ENCODE measurements at regions not wholly inside any gene's neighbourhood (a gene's known extent, or its start where the extent isn't known, plus 50 kb on each side); places are given as distances from the start of the nearest gene placed in this dataset.

- H4K20me1 ChIP-seq (replicated peaks in 1 of 2; ENCODE audit: control insufficient read depth in 1 of 2, insufficient read depth in 2 of 2, low read length in 2 of 2): no peaks in the 10 kb centered on the region
- H2BK15ac ChIP-seq (ENCODE audit: low read length): no peak overlapping the region
- no peaks in the 10 kb centered on the region for H3K36me3 ChIP-seq (ENCODE audit: control insufficient read depth in 2 of 4, insufficient read depth in 4 of 4, low read length in 3 of 4)
- no peaks in the 10 kb centered on the region for H3K79me1 ChIP-seq (ENCODE audit: low read depth, low read length)
- no peak overlapping the region for H3K14ac ChIP-seq (ENCODE audit: insufficient read length)
- H3K4me3 ChIP-seq (ENCODE audit: extremely low read depth in 1 of 4, insufficient read depth in 2 of 4, low read depth in 3 of 4, low read length in 4 of 4): no peak overlapping the region
- TF ChIP-seq KDM4A (IDR thresholded peaks at IDR 0.05; ENCODE audit: low read depth, low read length, severe bottlenecking) (no peak), ATF2 (IDR thresholded peaks at IDR 0.05; ENCODE audit: low read length) (no peak), BCL11A (IDR thresholded peaks at IDR 0.05; ENCODE audit: low read depth in 2 of 2, low read length in 2 of 2) (no peak), ASH2L (IDR thresholded peaks at IDR 0.05; ENCODE audit: low read length) (no peak), KDM1A (IDR thresholded peaks at IDR 0.05; ENCODE audit: borderline replicate concordance, low read length) (no peak), TAF7 (optimal IDR thresholded peaks at IDR 0.05; ENCODE audit: borderline replicate concordance, low read depth, low read length) (no peak), HDAC6 (IDR thresholded peaks at IDR 0.05; ENCODE audit: low read depth, low read length) (no peak), CBX5 (IDR thresholded peaks at IDR 0.05; ENCODE audit: low read depth, low read length) (no peak), TBP (IDR thresholded peaks at IDR 0.05; ENCODE audit: low read depth, low read length) (no peak)
- H2AK5ac ChIP-seq (ENCODE audit: low read depth, low read length): no peak overlapping the region
- H3K27me3 ChIP-seq (replicated peaks in 1 of 4; ENCODE audit: control insufficient read depth in 3 of 4, extremely low read depth in 1 of 4, insufficient read depth in 3 of 4, low read length in 3 of 4): no peaks in the 10 kb centered on the region
- no peak overlapping the region for H4K5ac ChIP-seq (ENCODE audit: insufficient read length, low read depth, low read length)
- no peak overlapping the region for H3K56ac ChIP-seq (replicated peaks; ENCODE audit: insufficient read length, low read depth, low read length)
- 0 out of 2 replicates have a peak overlapping the region, but pooled peaks have one; percentile 17 for H2BK12ac ChIP-seq (ENCODE audit: low read depth, low read length)
- no peak overlapping the region for H2BK120ac ChIP-seq (replicated peaks; ENCODE audit: low read depth, low read length)
- peak overlapping the region; percentile 17 for H4K91ac ChIP-seq (replicated peaks; ENCODE audit: insufficient read length, low read length)
- no peak overlapping the region for H3K9ac ChIP-seq (replicated peaks in 1 of 4; ENCODE audit: extremely low read depth in 1 of 4, low read depth in 3 of 4, low read length in 3 of 4)
- ChIA-PET POLR2A (ENCODE audit: partially characterized antibody) (no interaction called here), CTCF (ENCODE audit: partially characterized antibody) (interaction anchor here (2.6 to 2.9 kb wide), 2 partner anchors 24 to 132 kb away, joined by 11 read pairs; no protein-coding TSS in a partner anchor)
- peaks cover 0 to 5% (median 2%) of the 10 kb centered on the region in 4 experiments; a peak in 1 of 7 replicates for H3K4me1 ChIP-seq (replicated peaks in 1 of 4; ENCODE audit: control insufficient read depth in 3 of 4, insufficient read depth in 4 of 4, low read length in 3 of 4)
- no peaks in the 10 kb centered on the region for H3K23me2 ChIP-seq (ENCODE audit: low read depth, low read length)
- H2BK5ac ChIP-seq (ENCODE audit: low read depth, low read length): no peak overlapping the region; the same call in 1 of the 2 replicates
- H3K79me2 ChIP-seq (ENCODE audit: control insufficient read depth in 1 of 2, insufficient read depth in 2 of 2, low read length in 2 of 2): no peaks in the 10 kb centered on the region
- H2AFZ ChIP-seq (ENCODE audit: low read length): peak overlapping the region; percentile 50; the same call in 1 of the 2 replicates
- FAIRE-seq (no peak), DNase-seq (ENCODE audit: low read depth in 1 of 2, low spot score in 2 of 2) (no peak)
- H3K18ac ChIP-seq (ENCODE audit: extremely low read depth, low read length): no peak overlapping the region; the same call in 1 of the 2 replicates
- H2BK20ac ChIP-seq (ENCODE audit: low read length): no peak overlapping the region
- no peak overlapping the region for H3K27ac ChIP-seq (ENCODE audit: low read depth, low read length)
- 86% methylated on average over 5 of the region's 5 CpGs; no CpG with 5 or more reads in 1 of the 2 experiments for WGBS, 2 experiments (ENCODE audit: extremely low coverage in 1 of 2, insufficient coverage in 1 of 2, insufficient read length in 1 of 2, insufficient replicate concordance in 2 of 2, low coverage in 1 of 2, low lambda C conversion rate in 2 of 2, missing lambda C conversion rate in 1 of 2)
- no peak overlapping the region for H4K8ac ChIP-seq (ENCODE audit: extremely low read depth, insufficient read depth, low read length)
- H3K23ac ChIP-seq (ENCODE audit: insufficient read length): no peak overlapping the region
- H3K4ac ChIP-seq (replicated peaks; ENCODE audit: insufficient read length, low read depth, low read length): no peak overlapping the region
- no peak overlapping the region for H3K4me2 ChIP-seq (ENCODE audit: insufficient read depth in 1 of 2, low read depth in 2 of 2, low read length in 2 of 2)
- H3K9me3 ChIP-seq (ENCODE audit: insufficient read depth in 2 of 2, low read depth in 1 of 2, low read length in 1 of 2): no peaks in the 10 kb centered on the region
Observed at GRCh38 chr3:72690629-72691028, 157.6 kb downstream of the SHQ1 start.

All from H1 (cell line).